Fibroblast of lung (primary cell): ENCODE measurements at regions not wholly inside any gene's neighbourhood (a gene's known extent, or its start where the extent isn't known, plus 50 kb on each side); places are given as distances from the start of the nearest gene placed in this dataset.

Experiments
- EZH2 ChIP-seq: IDR thresholded peaks from 2 replicates; pipeline ENCODE4 v1.5.1; 2012; ENCODE audit warnings: low read length, control low read depth, mild to moderate bottlenecking; ENCODE audit errors: missing control alignments
- TF ChIP-seq, protein P1 (sequence below), 2 donors: IDR thresholded peaks in 1 of 2; conservative IDR thresholded peaks in 1 of 2; 1 replicate in 1 of 2; 2 replicates in 1 of 2; pipeline ENCODE4 v1.5.1; 2011 to 2012; ENCODE audit warnings: low read length in 2 of 2, control low read depth in 1 of 2, inconsistent platforms in 1 of 2, low read depth in 1 of 2, mild to moderate bottlenecking in 1 of 2

DNA sequence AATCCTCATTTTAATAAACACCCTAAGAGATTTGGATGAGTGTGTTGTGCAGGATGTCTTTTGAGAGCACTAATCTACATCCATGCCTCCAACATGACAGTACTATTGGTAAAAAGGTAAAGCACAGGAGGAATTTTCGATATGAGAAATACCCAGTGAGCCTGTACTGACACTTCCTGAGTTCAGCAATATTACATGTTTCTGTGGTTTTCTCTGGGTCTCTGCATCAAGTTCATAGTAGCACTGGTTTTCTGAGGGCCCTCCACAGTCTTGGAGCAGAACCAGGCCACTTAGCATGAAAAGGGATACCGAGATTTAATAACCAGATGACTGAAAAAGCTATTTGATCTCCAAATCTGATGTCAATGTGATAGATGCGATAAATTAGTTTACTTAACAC is 524.1 kb downstream of the TMEM38B start:
- TF ChIP-seq, protein P1, sequence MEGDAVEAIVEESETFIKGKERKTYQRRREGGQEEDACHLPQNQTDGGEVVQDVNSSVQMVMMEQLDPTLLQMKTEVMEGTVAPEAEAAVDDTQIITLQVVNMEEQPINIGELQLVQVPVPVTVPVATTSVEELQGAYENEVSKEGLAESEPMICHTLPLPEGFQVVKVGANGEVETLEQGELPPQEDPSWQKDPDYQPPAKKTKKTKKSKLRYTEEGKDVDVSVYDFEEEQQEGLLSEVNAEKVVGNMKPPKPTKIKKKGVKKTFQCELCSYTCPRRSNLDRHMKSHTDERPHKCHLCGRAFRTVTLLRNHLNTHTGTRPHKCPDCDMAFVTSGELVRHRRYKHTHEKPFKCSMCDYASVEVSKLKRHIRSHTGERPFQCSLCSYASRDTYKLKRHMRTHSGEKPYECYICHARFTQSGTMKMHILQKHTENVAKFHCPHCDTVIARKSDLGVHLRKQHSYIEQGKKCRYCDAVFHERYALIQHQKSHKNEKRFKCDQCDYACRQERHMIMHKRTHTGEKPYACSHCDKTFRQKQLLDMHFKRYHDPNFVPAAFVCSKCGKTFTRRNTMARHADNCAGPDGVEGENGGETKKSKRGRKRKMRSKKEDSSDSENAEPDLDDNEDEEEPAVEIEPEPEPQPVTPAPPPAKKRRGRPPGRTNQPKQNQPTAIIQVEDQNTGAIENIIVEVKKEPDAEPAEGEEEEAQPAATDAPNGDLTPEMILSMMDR (conservative IDR thresholded peaks at IDR 0.05 in 1 of 2, IDR thresholded peaks at IDR 0.05 in 1 of 2; ENCODE audit: low read depth in 1 of 2, low read length in 2 of 2) = no peak
- no peak for TF ChIP-seq EZH2
